Mucosa of stomach (tissue), 1 donor: ENCODE measurements at regions not wholly inside any gene's neighbourhood (a gene's known extent, or its start where the extent isn't known, plus 50 kb on each side); places are given as distances from the start of the nearest gene placed in this dataset.

Source experiments
- H3K27me3 ChIP-seq: one replicate; pipeline ENCODE4 v1.7.0; 2013; ENCODE audit warnings: mild to moderate bottlenecking, low read length; ENCODE audit not compliant: control insufficient read depth, insufficient read depth
- H3K36me3 ChIP-seq: one replicate; pipeline ENCODE4 v1.7.0; 2013; ENCODE audit warnings: low read length; ENCODE audit not compliant: control insufficient read depth, insufficient read depth
- H3K4me1 ChIP-seq: one replicate; pipeline ENCODE4 v1.7.0; 2013; ENCODE audit warnings: mild to moderate bottlenecking, low read length; ENCODE audit not compliant: control insufficient read depth, insufficient read depth
- H3K4me3 ChIP-seq: one replicate; pipeline ENCODE4 v1.7.0; 2013; ENCODE audit warnings: low read length
- H3K9ac ChIP-seq: one replicate; pipeline ENCODE4 v1.7.0; 2013; ENCODE audit warnings: mild to moderate bottlenecking, low read length, moderate library complexity
- H3K9me3 ChIP-seq: one replicate; pipeline ENCODE4 v1.7.0; 2013; ENCODE audit warnings: mild to moderate bottlenecking, low read length, moderate library complexity; ENCODE audit not compliant: control insufficient read depth
- donor health status: Pancreatic carcinoma.

DNA sequence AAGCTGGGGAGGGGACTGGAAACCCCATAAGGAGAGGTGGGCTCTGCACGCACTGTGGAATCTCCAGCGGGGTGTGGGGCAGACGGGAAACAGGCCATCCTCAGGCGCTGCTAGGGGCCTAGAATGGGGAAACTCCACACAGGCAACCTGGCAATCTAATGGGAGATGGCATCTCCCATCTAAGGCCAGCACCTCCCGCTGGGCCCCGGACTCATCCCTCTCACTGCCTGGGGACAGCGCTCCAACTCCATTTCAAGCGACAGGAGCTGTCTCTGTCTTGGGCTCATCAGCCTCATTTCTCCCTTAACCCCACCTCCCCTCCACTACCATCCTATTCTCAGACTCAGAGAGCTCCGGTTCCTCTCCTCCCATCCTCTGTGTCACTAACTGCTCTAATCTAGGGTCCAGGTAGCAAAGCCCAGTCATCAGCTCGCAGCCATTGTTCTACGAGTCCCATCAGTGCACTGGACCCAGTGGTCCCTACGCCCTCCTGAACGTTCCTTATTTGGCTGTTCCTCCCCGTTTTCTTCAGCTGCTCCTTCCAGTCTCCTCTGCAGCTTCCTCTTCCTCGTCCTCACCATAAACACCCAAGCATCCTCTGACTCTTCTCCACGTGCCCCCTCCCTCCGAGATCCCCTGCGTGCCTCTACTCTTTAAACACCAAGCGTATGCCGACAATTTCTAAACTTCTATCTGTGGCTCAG is 93.4 kb upstream of the CASZ1 start:
- peaks cover 35% of the 10 kb centered on the region for H3K27me3 ChIP-seq
- peaks cover 7% of the 10 kb centered on the region for H3K4me1 ChIP-seq
- H3K36me3 ChIP-seq = no peaks in the 10 kb centered on the region
- H3K9me3 ChIP-seq = no peaks in the 10 kb centered on the region
- no peak overlapping the region for H3K9ac ChIP-seq
- H3K4me3 ChIP-seq = no peak overlapping the region

DNA sequence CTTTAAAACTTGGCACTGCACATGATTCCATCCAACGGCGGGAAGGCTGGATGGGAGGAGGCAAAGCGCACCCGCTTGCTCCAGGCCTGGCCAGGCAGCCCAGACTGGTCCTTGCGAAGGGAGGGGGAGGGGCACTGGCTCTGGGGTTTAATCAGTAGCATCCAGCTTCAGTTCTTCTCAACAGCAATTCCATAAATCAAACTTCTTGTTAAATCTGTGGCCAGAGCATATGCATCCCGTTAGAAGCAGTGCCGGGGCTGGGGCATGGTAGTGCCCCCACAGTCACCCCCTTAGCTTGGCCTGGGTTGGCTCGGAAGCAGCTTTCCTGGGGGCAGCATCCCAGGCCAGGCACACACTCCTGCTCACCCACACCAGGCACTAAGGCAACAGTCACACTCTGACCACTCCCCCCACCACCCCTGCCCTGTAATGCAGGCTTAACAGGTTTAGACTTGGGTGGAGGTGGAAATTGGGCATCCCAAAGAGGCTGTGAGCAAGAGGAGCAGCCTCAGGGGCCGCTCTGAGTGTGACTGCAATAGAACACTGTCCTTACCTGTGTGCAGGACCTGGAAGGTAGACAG is 94.1 kb upstream of the CASZ1 start:
- Histone ChIP-seq H3K9me3 (no peaks in the 10 kb centered on the region), H3K9ac (no peak overlapping the region), H3K27me3 (peaks cover 35% of the 10 kb centered on the region), H3K4me1 (peaks cover 7% of the 10 kb centered on the region), H3K4me3 (no peak overlapping the region), H3K36me3 (no peaks in the 10 kb centered on the region)

DNA sequence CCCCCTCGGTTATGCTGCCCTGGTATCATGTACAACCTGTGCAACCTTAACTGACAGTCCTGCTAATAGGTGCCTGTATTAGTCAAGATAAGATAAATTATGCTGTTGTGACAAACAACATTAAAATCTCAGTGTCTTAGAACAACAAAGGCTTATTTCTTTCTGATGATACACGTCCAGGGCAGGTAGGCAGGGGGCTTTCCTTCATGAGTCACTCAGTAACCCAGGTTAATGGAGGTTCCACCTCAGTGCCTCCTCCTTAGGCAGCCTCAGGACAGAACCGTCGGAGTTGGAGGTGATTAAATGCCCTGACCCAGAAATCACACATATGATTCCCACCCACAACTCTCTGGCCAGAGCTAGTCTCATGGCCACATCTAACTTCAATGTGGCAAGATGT is 94.6 kb upstream of the CASZ1 start:
- H3K9ac ChIP-seq = no peak overlapping the region
- no peak overlapping the region for H3K4me3 ChIP-seq
- peaks cover 35% of the 10 kb centered on the region for H3K27me3 ChIP-seq
- no peaks in the 10 kb centered on the region for H3K9me3 ChIP-seq
- H3K4me1 ChIP-seq = peaks cover 7% of the 10 kb centered on the region
- no peaks in the 10 kb centered on the region for H3K36me3 ChIP-seq

DNA sequence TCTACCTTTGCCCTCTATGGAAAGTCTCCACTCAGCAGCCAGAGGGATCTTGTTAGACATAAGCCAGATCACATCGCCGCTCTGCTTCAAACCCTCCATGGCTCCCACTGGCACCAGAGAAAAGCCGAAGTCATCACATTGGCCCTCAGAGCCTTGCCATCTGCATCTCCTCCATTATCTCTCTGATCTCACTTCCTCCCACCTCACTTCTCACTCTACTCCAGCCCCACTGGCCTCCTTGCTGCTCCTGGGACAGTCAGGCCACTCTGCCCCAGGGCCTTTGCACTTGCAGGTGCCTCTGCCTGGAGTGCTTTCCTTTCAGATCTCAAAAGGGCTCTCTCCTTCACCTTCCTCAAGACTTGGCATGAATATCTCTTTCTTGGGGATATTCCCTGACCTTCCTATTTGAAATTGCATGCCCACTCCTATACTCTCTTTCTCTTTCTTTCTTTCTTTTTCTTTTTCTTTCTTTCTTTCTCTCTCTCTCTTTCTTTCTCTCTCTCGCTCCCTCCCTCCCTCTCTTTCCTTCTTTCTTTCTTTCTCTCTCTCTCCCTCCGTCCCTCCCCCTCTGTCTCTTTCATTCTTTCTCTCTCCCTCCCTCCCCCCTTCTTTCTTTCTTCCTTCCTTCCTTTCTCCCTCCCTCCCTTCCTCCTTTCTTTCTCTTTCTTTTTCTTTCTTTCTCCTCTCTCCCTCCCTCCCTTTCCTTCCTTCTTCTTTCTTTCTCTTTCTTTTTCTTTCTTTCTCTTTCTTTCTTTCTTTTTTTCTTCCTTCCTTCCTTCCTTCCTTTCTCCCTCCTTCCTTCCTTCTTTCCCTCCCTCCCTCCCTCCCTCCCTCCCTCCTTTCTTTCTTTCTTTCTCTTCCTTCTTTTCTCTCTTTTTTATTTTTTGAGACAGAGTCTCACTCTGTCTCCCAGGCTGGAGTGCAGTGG is 96.0 kb upstream of the CASZ1 start:
- H3K27me3 ChIP-seq = peaks cover 35% of the 10 kb centered on the region
- no peaks in the 10 kb centered on the region for H3K36me3 ChIP-seq
- H3K9me3 ChIP-seq = no peaks in the 10 kb centered on the region
- no peak overlapping the region for H3K9ac ChIP-seq
- H3K4me1 ChIP-seq = peaks cover 7% of the 10 kb centered on the region
- no peak overlapping the region for H3K4me3 ChIP-seq

DNA sequence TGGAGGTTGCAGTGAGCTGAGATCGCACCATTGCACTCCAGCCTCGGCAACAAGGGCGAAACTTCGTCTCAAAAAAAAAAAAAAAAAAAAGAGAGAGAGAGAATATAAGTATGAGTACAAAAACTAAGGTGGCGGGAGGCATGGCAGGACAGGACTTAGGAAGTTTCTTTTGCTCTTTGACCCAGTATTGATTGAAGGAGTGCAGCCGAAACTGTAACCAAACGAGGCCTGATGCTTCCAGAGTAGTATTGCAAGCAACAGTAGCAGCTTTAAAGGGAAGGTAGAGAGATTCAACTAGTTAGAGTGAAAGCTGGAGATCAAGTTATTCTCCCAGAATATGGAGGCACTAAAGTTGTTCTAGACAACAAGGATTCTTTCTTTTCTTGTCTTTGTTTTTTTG is 99.2 kb upstream of the CASZ1 start:
- H3K9ac ChIP-seq = no peak overlapping the region
- H3K27me3 ChIP-seq = peaks cover 17% of the 10 kb centered on the region
- peaks cover 9% of the 10 kb centered on the region for H3K4me1 ChIP-seq
- H3K4me3 ChIP-seq = no peak overlapping the region
- H3K36me3 ChIP-seq = no peaks in the 10 kb centered on the region
- H3K9me3 ChIP-seq = no peaks in the 10 kb centered on the region

DNA sequence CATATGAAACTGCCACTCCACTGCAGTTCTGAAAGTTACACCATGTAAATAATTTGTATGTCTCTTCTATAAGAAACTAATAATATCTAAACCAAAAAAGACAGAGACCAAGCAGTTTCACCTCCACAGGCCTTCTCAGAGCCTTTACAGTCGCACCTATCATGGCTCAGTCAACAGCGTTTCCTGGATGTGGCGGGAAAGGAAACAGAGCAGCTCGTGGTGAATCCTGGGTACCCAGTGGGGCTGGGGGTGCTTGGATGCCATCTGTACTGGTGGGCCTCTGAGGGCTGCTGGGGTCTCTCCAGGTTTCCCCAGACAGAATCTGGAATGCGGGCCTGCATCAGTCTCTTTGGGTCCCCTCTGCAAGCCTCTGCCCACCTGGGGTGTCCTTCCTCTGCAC is 100.2 kb upstream of the CASZ1 start:
- no peaks in the 10 kb centered on the region for H3K36me3 ChIP-seq
- H3K27me3 ChIP-seq = peaks cover 9% of the 10 kb centered on the region
- no peak overlapping the region for H3K9ac ChIP-seq
- H3K9me3 ChIP-seq = no peaks in the 10 kb centered on the region
- no peak overlapping the region for H3K4me3 ChIP-seq
- peaks cover 14% of the 10 kb centered on the region for H3K4me1 ChIP-seq

DNA sequence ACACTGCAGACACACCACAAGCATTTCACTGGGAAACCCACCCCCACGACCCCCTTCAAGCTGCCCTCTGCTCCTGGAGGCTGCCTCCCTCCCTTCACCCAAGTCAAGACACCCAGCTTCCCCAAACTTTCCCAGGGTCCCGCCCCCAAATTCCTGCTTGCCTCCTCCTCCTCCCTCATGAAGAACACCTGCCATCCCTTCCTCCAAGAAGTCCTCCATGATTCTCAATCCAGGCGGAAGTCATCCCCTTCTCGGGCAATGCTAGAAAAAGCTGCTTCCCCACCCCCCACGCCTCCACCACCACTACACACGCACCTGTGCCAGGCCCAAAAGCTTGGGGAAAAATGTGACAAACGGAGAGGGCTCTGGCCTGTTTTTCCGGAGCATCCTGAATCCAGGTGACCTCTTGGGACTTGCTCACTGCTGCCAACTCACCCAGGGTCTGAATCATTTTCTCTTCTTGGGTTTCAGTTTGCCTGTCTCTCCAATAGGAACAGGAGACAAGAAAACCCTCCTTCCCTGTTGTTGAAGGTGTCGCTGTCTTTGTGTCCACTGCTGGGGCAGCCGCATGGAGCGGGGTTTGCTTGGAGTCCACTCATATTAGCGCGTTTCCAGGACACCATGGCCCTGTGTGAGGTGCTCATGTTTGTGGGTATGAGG is 101.0 kb upstream of the CASZ1 start:
- Histone ChIP-seq H3K9ac (no peak overlapping the region), H3K27me3 (peaks cover 4% of the 10 kb centered on the region)

DNA sequence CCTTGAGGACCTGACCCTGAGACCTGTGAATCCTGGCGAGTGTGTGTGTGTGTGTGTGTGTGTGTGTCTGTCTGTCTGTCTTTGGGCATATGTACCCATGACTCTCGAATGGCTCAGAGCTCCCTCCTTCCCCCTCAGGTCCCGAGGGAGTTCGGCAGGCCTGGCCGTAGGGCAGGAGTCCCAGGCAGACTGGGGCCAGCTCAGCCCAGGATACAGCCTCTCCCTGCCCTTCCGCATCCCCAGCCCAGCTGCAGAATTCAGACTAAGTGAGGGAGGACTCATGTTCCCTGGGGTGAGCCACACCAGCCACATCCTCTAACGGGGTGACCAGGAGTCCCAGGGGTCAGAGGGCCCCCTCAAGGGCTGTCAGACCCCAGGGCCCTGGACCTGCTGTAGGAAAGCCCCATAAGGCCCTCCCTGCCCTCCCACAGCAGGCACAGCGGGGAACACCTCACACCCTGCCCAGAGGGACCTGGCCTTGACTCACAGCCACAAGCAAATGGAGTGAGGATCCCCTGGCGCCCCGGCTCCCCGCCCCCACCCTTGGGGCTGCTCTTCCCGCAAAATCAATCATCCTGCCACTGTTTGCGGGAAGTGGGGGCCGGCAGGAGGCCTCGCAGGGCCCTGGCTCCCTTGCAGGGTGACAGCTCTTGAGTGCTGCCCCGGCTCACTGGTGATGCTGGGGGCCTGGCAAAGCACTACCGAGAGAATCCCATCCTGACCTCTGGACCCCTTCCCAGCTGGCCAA is 101.7 kb upstream of the CASZ1 start:
- H3K9ac ChIP-seq = no peak overlapping the region
- no peak overlapping the region for H3K4me3 ChIP-seq
- peaks cover 4% of the 10 kb centered on the region for H3K27me3 ChIP-seq
- H3K9me3 ChIP-seq = no peaks in the 10 kb centered on the region
- no peaks in the 10 kb centered on the region for H3K36me3 ChIP-seq
- peaks cover 14% of the 10 kb centered on the region for H3K4me1 ChIP-seq

More for the DNA sequence above, 101.0 kb upstream of the CASZ1 start:
- no peak overlapping the region for H3K4me3 ChIP-seq
- no peaks in the 10 kb centered on the region for H3K36me3 ChIP-seq
- H3K9me3 ChIP-seq = no peaks in the 10 kb centered on the region
- peaks cover 14% of the 10 kb centered on the region for H3K4me1 ChIP-seq

DNA sequence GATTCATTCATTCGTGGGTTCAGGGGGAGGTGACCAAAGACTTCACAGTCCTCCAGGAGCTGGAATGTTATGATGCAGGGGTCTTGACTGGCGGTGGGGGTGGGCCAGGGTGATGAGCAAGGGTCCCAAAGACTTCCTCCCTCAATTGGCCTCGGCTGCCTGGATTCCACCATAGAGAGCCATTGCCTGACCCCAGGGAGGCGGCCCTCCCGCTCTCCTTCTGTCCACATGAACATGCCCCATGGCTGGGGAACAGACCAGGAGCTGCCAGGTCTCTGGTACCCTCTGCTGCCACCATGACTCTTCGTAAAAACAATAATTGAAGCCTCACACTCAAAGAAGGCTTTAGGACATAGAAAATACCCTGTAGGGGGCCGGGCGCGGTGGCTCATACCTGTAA is 102.5 kb upstream of the CASZ1 start:
- Histone ChIP-seq H3K27me3 (peaks cover 4% of the 10 kb centered on the region), H3K9me3 (no peaks in the 10 kb centered on the region), H3K36me3 (no peaks in the 10 kb centered on the region), H3K4me1 (peaks cover 14% of the 10 kb centered on the region), H3K9ac (no peak overlapping the region), H3K4me3 (no peak overlapping the region)

DNA sequence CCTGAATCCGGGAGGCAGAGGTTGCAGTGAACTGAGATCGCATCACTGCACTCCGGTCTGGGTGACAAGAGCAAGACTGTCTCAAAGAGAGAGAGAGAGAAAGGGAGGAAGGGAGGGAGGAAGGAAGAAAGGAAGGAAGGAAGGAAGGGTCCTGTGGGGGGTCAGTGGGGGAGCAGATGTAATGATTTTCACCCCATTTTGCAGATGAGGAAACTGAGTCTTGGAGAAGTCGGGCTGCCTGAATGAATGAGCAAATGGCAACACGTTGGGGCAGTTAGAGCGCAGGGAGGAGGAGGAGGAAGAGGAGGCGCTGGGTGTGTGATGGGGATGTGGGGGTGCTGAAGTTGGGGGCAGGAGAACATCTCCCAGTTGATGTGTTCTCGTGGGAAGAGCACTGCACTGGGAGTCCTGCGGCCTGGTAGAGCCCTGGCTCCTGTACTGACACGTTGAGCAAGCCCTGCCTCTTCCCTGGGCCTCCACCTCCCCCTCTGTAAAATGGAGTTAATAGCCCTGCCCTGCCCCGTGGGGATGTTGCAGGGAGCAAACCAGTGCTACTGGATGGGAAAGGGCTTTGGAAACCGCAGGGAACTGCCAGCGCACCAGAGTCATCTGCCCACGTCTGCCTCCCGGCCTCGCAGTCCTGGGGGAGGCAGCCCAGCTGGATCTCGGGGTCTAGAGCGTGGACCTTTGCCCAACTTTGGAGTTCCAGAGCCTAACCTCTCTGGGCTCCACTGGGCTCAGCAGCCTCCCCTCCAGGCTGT is 103.2 kb upstream of the CASZ1 start:
- Histone ChIP-seq H3K9ac (no peak overlapping the region), H3K9me3 (no peaks in the 10 kb centered on the region), H3K27me3 (peaks cover 4% of the 10 kb centered on the region), H3K36me3 (no peaks in the 10 kb centered on the region), H3K4me1 (peaks cover 14% of the 10 kb centered on the region), H3K4me3 (no peak overlapping the region)

DNA sequence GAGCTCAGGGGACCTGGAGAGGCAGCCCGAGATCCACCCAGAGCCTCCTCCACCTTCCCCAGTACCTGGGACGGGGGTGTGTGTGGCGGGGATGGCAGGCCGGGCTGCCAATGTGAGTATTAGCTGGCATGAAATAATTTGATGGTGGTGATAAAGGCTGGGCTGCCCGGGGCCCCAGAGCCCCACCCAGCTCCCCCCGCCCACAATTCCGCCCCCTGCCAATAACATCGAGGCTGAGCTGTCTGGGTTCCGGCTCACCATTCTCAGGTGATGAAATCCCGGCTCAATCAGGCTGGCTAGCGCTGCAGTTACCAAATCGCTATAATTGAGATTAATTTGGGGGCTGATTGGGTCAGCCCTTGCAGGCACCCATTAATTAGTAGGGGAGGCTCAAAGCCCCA is 103.8 kb upstream of the CASZ1 start:
- Histone ChIP-seq H3K4me1 (peaks cover 14% of the 10 kb centered on the region), H3K36me3 (no peaks in the 10 kb centered on the region), H3K9me3 (no peaks in the 10 kb centered on the region), H3K4me3 (no peak overlapping the region), H3K27me3 (peaks cover 4% of the 10 kb centered on the region), H3K9ac (peak overlapping the region; percentile 50)
